Neural cell (in vitro differentiated cells): ENCODE measurements at regions not wholly inside any gene's neighbourhood (a gene's known extent, or its start where the extent isn't known, plus 50 kb on each side); places are given as distances from the start of the nearest gene placed in this dataset.

ENCODE experiments used
- H2AFZ ChIP-seq: fragments of 200-600, 300-800 bp; sonication (generic), shearing (Covaris generic); 2 replicates; pipeline ENCODE4 v1.6.0; 2014; ENCODE audit warnings: low read depth, mild to moderate bottlenecking, antibody characterized with exemption, low read length, moderate library complexity
- H3F3A ChIP-seq: fragments of 200-600 bp; shearing (Covaris generic); 2 replicates; pipeline ENCODE4 v1.6.1; 2016; ENCODE audit warnings: mild to moderate bottlenecking, moderate library complexity, mixed read lengths, antibody characterized with exemption, low read length; ENCODE audit not compliant: insufficient read depth, poor library complexity, severe bottlenecking
- H3K27ac ChIP-seq: fragments of 200-600, 300-800 bp; sonication (generic), shearing (Covaris generic); 2 replicates; pipeline ENCODE4 v1.5.1; 2014; ENCODE audit warnings: mild to moderate bottlenecking, low read length, moderate library complexity
- H3K27me3 ChIP-seq: fragments of 300-800, 200-600 bp; sonication (generic), shearing (Covaris generic); 2 replicates; pipeline ENCODE4 v1.6.0; 2014; ENCODE audit warnings: mild to moderate bottlenecking, low read depth, low read length, moderate library complexity; ENCODE audit not compliant: insufficient read depth
- H3K36me3 ChIP-seq: fragments of 300-800, 200-600 bp; sonication (generic), shearing (Covaris generic); 2 replicates; pipeline ENCODE4 v1.5.1; 2014; ENCODE audit warnings: mild to moderate bottlenecking, antibody characterized with exemption, low read length, moderate library complexity; ENCODE audit not compliant: insufficient read depth
- H3K4me2 ChIP-seq: fragments of 300-800, 200-600 bp; sonication (generic), shearing (Covaris generic); 2 replicates; pipeline ENCODE4 v1.6.0; 2014; ENCODE audit warnings: mild to moderate bottlenecking, low read length
- H3K4me3 ChIP-seq: fragments of 300-800, 200-600 bp; sonication (generic), shearing (Covaris generic); 2 replicates; pipeline ENCODE4 v1.5.1; 2014; ENCODE audit warnings: mild to moderate bottlenecking, low read length, moderate library complexity
- H3K79me2 ChIP-seq: fragments of 200-600 bp; shearing (Covaris generic); replicated peaks from 2 replicates; pipeline ENCODE4 v1.6.0; 2014; ENCODE audit warnings: mild to moderate bottlenecking, low read length, moderate library complexity; ENCODE audit not compliant: insufficient read depth
- H3K9ac ChIP-seq: fragments of 300-800, 200-600 bp; sonication (generic), shearing (Covaris generic); 2 replicates; pipeline ENCODE4 v1.6.1; 2016; ENCODE audit warnings: mild to moderate bottlenecking, low read length, mixed read lengths
- H3K9me2 ChIP-seq: fragments of 200-600 bp; shearing (Covaris generic); 2 replicates; pipeline ENCODE4 v1.6.1; 2016; ENCODE audit warnings: mild to moderate bottlenecking, low read length, mixed read lengths; ENCODE audit not compliant: insufficient read depth
- H3K9me3 ChIP-seq: fragments of 200-600, 300-800 bp; sonication (generic), shearing (Covaris generic); 2 replicates; pipeline ENCODE4 v1.6.1; 2016; ENCODE audit warnings: mild to moderate bottlenecking, mixed run types, low read length, moderate library complexity, mixed read lengths
- H4K20me1 ChIP-seq: fragments of 200-600 bp; shearing (Covaris generic); 2 replicates; pipeline ENCODE4 v1.6.1; 2016; ENCODE audit warnings: mild to moderate bottlenecking, mixed run types; ENCODE audit not compliant: insufficient read depth
- CTCF ChIP-seq: fragments of 450-650 bp; IDR thresholded peaks from 2 replicates; pipeline ENCODE4 v1.5.1; 2014; ENCODE audit warnings: antibody characterized with exemption, mild to moderate bottlenecking, moderate library complexity; ENCODE audit not compliant: poor library complexity, severe bottlenecking
- EP300 ChIP-seq: fragments of 450-650 bp; conservative IDR thresholded peaks from 2 replicates; pipeline ENCODE4 v1.6.1; 2014; ENCODE audit warnings: antibody characterized with exemption, mild to moderate bottlenecking, moderate library complexity; ENCODE audit not compliant: poor library complexity, severe bottlenecking
- EZH2 ChIP-seq: fragments of 200-600, 300-800 bp; shearing (Covaris generic), sonication (generic); IDR thresholded peaks from 2 replicates; pipeline ENCODE4 v1.6.1; 2014; ENCODE audit warnings: antibody characterized with exemption, low read length, borderline replicate concordance, mild to moderate bottlenecking; ENCODE audit not compliant: insufficient read depth, poor library complexity, severe bottlenecking
- MXI1 ChIP-seq: fragments of 450-650 bp; conservative IDR thresholded peaks from 2 replicates; pipeline ENCODE4 v1.6.1; 2014; ENCODE audit warnings: antibody characterized with exemption, mild to moderate bottlenecking; ENCODE audit not compliant: poor library complexity, severe bottlenecking
- POLR2AphosphoS5 ChIP-seq: IDR thresholded peaks from 2 replicates; pipeline ENCODE4 v1.6.1; 2012
- RAD21 ChIP-seq: fragments of 450-650 bp; conservative IDR thresholded peaks from 2 replicates; pipeline ENCODE4 v1.6.1; 2014; ENCODE audit warnings: antibody characterized with exemption, mild to moderate bottlenecking, moderate library complexity
- REST ChIP-seq: IDR thresholded peaks from 2 replicates; pipeline ENCODE4 v1.6.1; 2012; ENCODE audit warnings: borderline replicate concordance
- SMC3 ChIP-seq: fragments of 450-650 bp; conservative IDR thresholded peaks from 2 replicates; pipeline ENCODE4 v1.6.1; 2014; ENCODE audit warnings: antibody characterized with exemption, mild to moderate bottlenecking, moderate library complexity; ENCODE audit not compliant: poor library complexity
- TAF1 ChIP-seq: IDR thresholded peaks from 2 replicates; pipeline ENCODE4 v1.6.1; 2012; ENCODE audit warnings: low read depth

DNA sequence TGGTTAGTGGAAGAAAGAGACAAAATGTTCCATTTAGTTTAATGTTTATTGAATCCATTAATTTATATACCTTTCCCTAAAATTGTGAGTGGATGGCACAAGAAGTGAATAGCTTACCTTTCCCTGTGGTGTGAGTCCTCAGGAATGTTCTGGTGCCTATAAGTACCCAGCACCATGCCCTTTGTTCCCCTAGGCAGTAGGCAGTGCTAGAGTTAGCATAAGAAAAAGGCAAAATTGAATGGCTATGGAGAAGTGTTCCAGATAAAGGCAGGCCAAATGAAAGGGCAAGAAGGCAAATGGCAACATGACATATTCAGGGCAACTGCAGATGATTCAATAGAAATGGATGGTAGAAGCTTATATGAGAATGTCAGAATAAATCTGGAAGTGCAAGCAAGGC lies 370.8 kb upstream of the PTGER4 start:
- no peak overlapping the region for H3K27ac ChIP-seq
- no peak overlapping the region for H3K4me2 ChIP-seq
- no peak overlapping the region for H3K9ac ChIP-seq
- no peak for TF ChIP-seq SMC3
- TF ChIP-seq RAD21 = no peak
- no peak for TF ChIP-seq EP300
- no peak for TF ChIP-seq MXI1
- TF ChIP-seq EZH2 = no peak
- TF ChIP-seq REST = no peak
- no peak for TF ChIP-seq TAF1
- no peak for TF ChIP-seq CTCF
- TF ChIP-seq POLR2AphosphoS5 = no peak
- H3F3A ChIP-seq = no peaks in the 10 kb centered on the region
- no peak overlapping the region for H2AFZ ChIP-seq
- no peak overlapping the region for H3K4me3 ChIP-seq
- no peaks in the 10 kb centered on the region for H4K20me1 ChIP-seq
- H3K79me2 ChIP-seq = no peaks in the 10 kb centered on the region
- H3K9me3 ChIP-seq = no peaks in the 10 kb centered on the region
- H3K27me3 ChIP-seq = no peaks in the 10 kb centered on the region
- no peaks in the 10 kb centered on the region for H3K36me3 ChIP-seq
- no peaks in the 10 kb centered on the region for H3K9me2 ChIP-seq

- H2AFZ ChIP-seq = no peak overlapping the region
- H3K4me2 ChIP-seq = no peak overlapping the region
- H3K27me3 ChIP-seq = no peaks in the 10 kb centered on the region
- H3F3A ChIP-seq = no peaks in the 10 kb centered on the region
- H3K4me3 ChIP-seq = no peak overlapping the region
- H3K9ac ChIP-seq = no peak overlapping the region
- H3K9me2 ChIP-seq = no peaks in the 10 kb centered on the region
- no peak overlapping the region for H3K27ac ChIP-seq
- H3K9me3 ChIP-seq = no peaks in the 10 kb centered on the region
- H3K79me2 ChIP-seq = no peaks in the 10 kb centered on the region
- no peaks in the 10 kb centered on the region for H3K36me3 ChIP-seq
- TF ChIP-seq REST (no peak), MXI1 (no peak), SMC3 (no peak), CTCF (no peak), POLR2AphosphoS5 (no peak), EP300 (no peak), RAD21 (no peak), TAF1 (no peak), EZH2 (no peak)
- H4K20me1 ChIP-seq = no peaks in the 10 kb centered on the region
Observed at GRCh38 chr5:40307920-40308319, 371.8 kb upstream of the PTGER4 start.
